ENCODE measurements at regions not wholly inside any gene's neighbourhood (a gene's known extent, or its start where the extent isn't known, plus 50 kb on each side); places are given as distances from the start of the nearest gene placed in this dataset.

- no peak overlapping the region for H3K4me3 ChIP-seq (replicated peaks in 1 of 2; ENCODE audit: low read depth in 2 of 2, low read length in 2 of 2)
- TF ChIP-seq CTCF (IDR thresholded peaks at IDR 0.05; ENCODE audit: low read depth, low read length), result no peak
- peak; percentile 17 to 87 for DNase-seq (ENCODE audit: low read depth in 2 of 2)
These were observed 137.4 kb downstream of the EHF start for GRCh38 chr11:34758262-34758661.

GRCh38 chr11:34757026-34757451, 136.1 kb downstream of the EHF start:
- DNase-seq (ENCODE audit: low read depth in 2 of 2), result peak; percentile 37 to 44

GRCh38 chr11:34756591-34756990, 135.7 kb downstream of the EHF start:
- TF ChIP-seq CTCF (IDR thresholded peaks at IDR 0.05; ENCODE audit: low read depth, low read length), result no peak
- DNase-seq (ENCODE audit: low read depth in 2 of 2), result peak in 1 of 2 donors; percentile 22
- H3K4me3 ChIP-seq (replicated peaks in 1 of 2; ENCODE audit: low read depth in 2 of 2, low read length in 2 of 2), result no peak overlapping the region

More at GRCh38 chr11:34757026-34757451, 136.1 kb downstream of the EHF start:
- no peak overlapping the region for H3K4me3 ChIP-seq (replicated peaks in 1 of 2; ENCODE audit: low read depth in 2 of 2, low read length in 2 of 2)
- no peak for TF ChIP-seq CTCF (IDR thresholded peaks at IDR 0.05; ENCODE audit: low read depth, low read length)

- DNase-seq (ENCODE audit: low read depth in 2 of 2), result no peak
- TF ChIP-seq CTCF (IDR thresholded peaks at IDR 0.05; ENCODE audit: low read depth, low read length), result no peak
- no peak overlapping the region for H3K4me3 ChIP-seq (replicated peaks in 1 of 2; ENCODE audit: low read depth in 2 of 2, low read length in 2 of 2)
These were observed 134.8 kb downstream of the EHF start for GRCh38 chr11:34755671-34756070.

- TF ChIP-seq CTCF (IDR thresholded peaks at IDR 0.05; ENCODE audit: low read depth, low read length), result no peak
- H3K4me3 ChIP-seq (replicated peaks in 1 of 2; ENCODE audit: low read depth in 2 of 2, low read length in 2 of 2), result no peak overlapping the region
- peak in 1 of 2 donors; percentile 28 for DNase-seq (ENCODE audit: low read depth in 2 of 2)
These were observed 133.4 kb downstream of the EHF start for GRCh38 chr11:34754171-34754823.

GRCh38 chr11:34750692-34751405, 130.0 kb downstream of the EHF start:
- no peak for TF ChIP-seq CTCF (IDR thresholded peaks at IDR 0.05; ENCODE audit: low read depth, low read length)
- DNase-seq (ENCODE audit: low read depth in 2 of 2), result peak in 1 of 2 donors; percentile 44
- no peak overlapping the region for H3K4me3 ChIP-seq (replicated peaks in 1 of 2; ENCODE audit: low read depth in 2 of 2, low read length in 2 of 2)

Data from cardiac fibroblast (primary cell).